PC-3 (cell line): ENCODE measurements at regions not wholly inside any gene's neighbourhood (a gene's known extent, or its start where the extent isn't known, plus 50 kb on each side); places are given as distances from the start of the nearest gene placed in this dataset.
A peak's percentile ranks its signal among the peaks of the same experiment; 100 is the strongest.

ENCODE experiments used
- ATAC-seq: fragments of 200-7000 bp; cut with Tn5 transposase; 2 replicates; pipeline ENCODE4 v1.9.1; 2020; ENCODE audit warnings: mild to moderate bottlenecking, moderate library complexity
- BruUV-seq: library from RNA; stranded (reverse); fragments of 400-500 nt; replicated peaks from 2 replicates; lab custom pipeline; 2021; lab: Mats Ljungman, UMichigan
- CTCF ChIA-PET: fragments of 300-600 bp; sonication (Branson Sonifier 250); formaldehyde crosslinking; loops from one replicate; lab custom pipeline; 2022; ENCODE audit warnings: antibody characterized with exemption; lab: Charles Lee
- POLR2A ChIA-PET: fragments of 300-600 bp; sonication (Branson Sonifier 250); formaldehyde crosslinking; loops from one replicate; lab custom pipeline; 2022; ENCODE audit warnings: antibody characterized with exemption; ENCODE audit not compliant: unreplicated experiment; lab: Charles Lee
- DNase-seq: peaks from one replicate; pipeline ENCODE4 v3.0.0-alpha.2; 2015
- H2AFZ ChIP-seq: fragments of 300-600 bp; sonication (generic); 2 replicates; pipeline ENCODE4 v1.6.0; 2016; ENCODE audit warnings: antibody characterized with exemption, low read length
- H3F3A ChIP-seq: fragments of 300-600 bp; sonication (generic); one replicate; pipeline ENCODE4 v1.6.0; 2017; ENCODE audit warnings: antibody characterized with exemption, low read length, control low read depth, mild to moderate bottlenecking; ENCODE audit not compliant: unreplicated experiment
- H3K27ac ChIP-seq: fragments of 300-600 bp; sonication (generic); 2 replicates; pipeline ENCODE4 v1.5.1; 2016; ENCODE audit warnings: mild to moderate bottlenecking, low read length
- H3K27me3 ChIP-seq: fragments of 300-600 bp; sonication (generic); 2 replicates; pipeline ENCODE4 v1.6.1; 2016; ENCODE audit warnings: low read length, mixed read lengths
- H3K36me3 ChIP-seq: fragments of 300-600 bp; sonication (generic); 2 replicates; pipeline ENCODE4 v1.6.1; 2016; ENCODE audit warnings: low read depth, mixed run types, low read length, mixed read lengths
- H3K4me1 ChIP-seq: fragments of 300-600 bp; sonication (generic); 2 replicates; pipeline ENCODE4 v1.5.1; 2016; ENCODE audit warnings: low read length; ENCODE audit not compliant: insufficient read depth
- H3K4me2 ChIP-seq: fragments of 300-600 bp; sonication (generic); 2 replicates; pipeline ENCODE4 v1.6.0; 2016; ENCODE audit warnings: low read length
- H3K4me3 ChIP-seq: fragments of 300-600 bp; sonication (generic); 2 replicates; pipeline ENCODE4 v1.5.1; 2016; ENCODE audit warnings: mild to moderate bottlenecking, low read length, mixed read lengths
- H3K79me2 ChIP-seq: fragments of 300-600 bp; sonication (generic); 2 replicates; pipeline ENCODE4 v1.6.1; 2017; ENCODE audit warnings: low read length, mixed read lengths
- H3K9ac ChIP-seq: fragments of 300-600 bp; sonication (generic); 2 replicates; pipeline ENCODE4 v1.6.0; 2016; ENCODE audit warnings: mild to moderate bottlenecking, low read length
- H3K9me2 ChIP-seq: fragments of 300-600 bp; sonication (generic); replicated peaks from 2 replicates; pipeline ENCODE4 v1.6.1; 2016; ENCODE audit warnings: mixed run types, low read length, mixed read lengths
- H3K9me3 ChIP-seq: fragments of 300-600 bp; sonication (generic); 2 replicates; pipeline ENCODE4 v1.6.1; 2016; ENCODE audit warnings: low read length, mixed read lengths
- H4K20me1 ChIP-seq: fragments of 300-600 bp; sonication (generic); 2 replicates; pipeline ENCODE4 v1.6.1; 2016; ENCODE audit warnings: low read length, mixed read lengths
- CTCF ChIP-seq: fragments of 300-600 bp; sonication (generic); conservative IDR thresholded peaks from 2 replicates; pipeline ENCODE4 v1.5.1; 2017; ENCODE audit warnings: antibody characterized with exemption, low read depth, mild to moderate bottlenecking, low read length
- EZH2 ChIP-seq: fragments of 300-600 bp; sonication (generic); IDR thresholded peaks from one replicate; pipeline ENCODE4 v1.6.1; 2017; ENCODE audit warnings: antibody characterized with exemption, mild to moderate bottlenecking, low read length; ENCODE audit not compliant: unreplicated experiment
- EZH2phosphoT487 ChIP-seq: fragments of 300-600 bp; sonication (generic); IDR thresholded peaks from 2 replicates; pipeline ENCODE4 v1.6.1; 2018; ENCODE audit warnings: mild to moderate bottlenecking, antibody characterized with exemption, low read length, borderline replicate concordance
- intact Hi-C: fragments of 100-400 bp; cut with micrococcal nuclease; formaldehyde crosslinking; loops from 2 replicates; pipeline ENCODE4 v1.9.0; 2023

DNA sequence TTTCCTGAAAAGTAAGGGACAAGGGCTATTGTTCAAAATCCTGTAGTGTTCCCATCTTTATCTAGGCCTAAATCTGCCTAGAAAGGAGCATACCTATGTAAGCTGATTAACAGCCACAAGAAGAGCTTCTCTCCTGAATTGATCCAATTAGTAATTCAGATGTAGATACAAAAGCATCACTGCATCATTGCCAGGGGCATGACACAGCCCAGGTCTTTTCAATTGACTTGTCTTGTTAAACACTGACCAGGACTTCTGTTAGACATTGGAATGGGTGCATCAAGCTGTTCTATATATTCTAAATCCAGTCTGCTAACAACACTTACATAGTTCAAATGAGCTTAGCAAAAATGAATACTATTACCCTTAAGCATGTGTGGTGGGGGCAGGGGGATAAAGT is 589.2 kb downstream of the INHBA start:
- Histone ChIP-seq H3F3A (peaks cover 3% of the 10 kb centered on the region), H4K20me1 (no peaks in the 10 kb centered on the region), H3K9me2 (no peaks in the 10 kb centered on the region), H3K4me1 (peaks cover 55% of the 10 kb centered on the region), H3K4me2 (no peak overlapping the region), H3K27me3 (no peaks in the 10 kb centered on the region), H3K79me2 (no peaks in the 10 kb centered on the region), H2AFZ (no peak overlapping the region), H3K27ac (peak overlapping the region; percentile 19), H3K4me3 (no peak overlapping the region), H3K9ac (no peak overlapping the region), H3K9me3 (no peaks in the 10 kb centered on the region), H3K36me3 (no peaks in the 10 kb centered on the region)
- DNase-seq (no peak), ATAC-seq (no peak)
- intact Hi-C loops: no loop called here
- no peak for TF ChIP-seq CTCF
- no peak for TF ChIP-seq EZH2phosphoT487
- no peak for TF ChIP-seq EZH2
- ChIA-PET CTCF (no interaction called here), POLR2A (no interaction called here)
- no TSS peak for BruUV-seq

- H3K4me1 ChIP-seq: peaks cover 58% of the 10 kb centered on the region
- H3K9me2 ChIP-seq: no peaks in the 10 kb centered on the region
These were observed 592.7 kb downstream of the INHBA start for GRCh38 chr7:41110186-41110585.

More at GRCh38 chr7:41110186-41110585, 592.7 kb downstream of the INHBA start:
- H3K27me3 ChIP-seq: no peaks in the 10 kb centered on the region
- no peak overlapping the region for H3K4me2 ChIP-seq
- no peaks in the 10 kb centered on the region for H4K20me1 ChIP-seq
- H3K9ac ChIP-seq: peak overlapping the region; percentile 91
- no peak overlapping the region for H2AFZ ChIP-seq
- no peaks in the 10 kb centered on the region for H3K36me3 ChIP-seq
- peaks cover 13% of the 10 kb centered on the region for H3F3A ChIP-seq
- no peak overlapping the region for H3K4me3 ChIP-seq
- ATAC-seq (no peak), DNase-seq (peak; percentile 90)
- intact Hi-C loops: no loop called here
- no TSS peak for BruUV-seq
- no peaks in the 10 kb centered on the region for H3K79me2 ChIP-seq
- ChIA-PET CTCF (no interaction called here), POLR2A (no interaction called here)
- H3K27ac ChIP-seq: peak overlapping the region; percentile 100
- no peaks in the 10 kb centered on the region for H3K9me3 ChIP-seq
- no peak for TF ChIP-seq EZH2phosphoT487
- TF ChIP-seq CTCF: no peak
- TF ChIP-seq EZH2: no peak
